ENCODE measurements at regions not wholly inside any gene's neighbourhood (a gene's known extent, or its start where the extent isn't known, plus 50 kb on each side); places are given as distances from the start of the nearest gene placed in this dataset.

GRCh38 chr5:7043797-7044196 lies 330.6 kb downstream of the TENT4A start:
- Histone ChIP-seq H3K4me3 (ENCODE audit: low read depth, low read length, poor library complexity, severe bottlenecking) (no peak overlapping the region), H3K36me3 (ENCODE audit: insufficient read depth, low read length, poor library complexity, severe bottlenecking) (no peaks in the 10 kb centered on the region), H3K9me3 (ENCODE audit: low read depth, low read length, poor library complexity, severe bottlenecking) (no peaks in the 10 kb centered on the region), H3K27me3 (replicated peaks; ENCODE audit: insufficient read depth, low read depth, low read length, poor library complexity) (peaks cover 18% of the 10 kb centered on the region), H3K27ac (ENCODE audit: low read depth, low read length, poor library complexity, severe bottlenecking) (no peak overlapping the region), H3K4me1 (ENCODE audit: insufficient read depth, low read length, poor library complexity, severe bottlenecking) (no peaks in the 10 kb centered on the region)
- ChIA-PET POLR2A (ENCODE audit: low non-redundant PET) (interaction anchor here (0.5 kb wide), 1 partner anchor 1426 kb away, joined by 3 read pairs; no protein-coding TSS in a partner anchor), CTCF (no interaction called here)
- intact Hi-C loops (cut with micrococcal nuclease; ENCODE audit: unreplicated experiment), result no loop called here
- DNase-seq (ENCODE audit: low spot score), result no peak
- TF ChIP-seq EZH2 (IDR thresholded peaks at IDR 0.05; ENCODE audit: borderline replicate concordance, low read depth, low read length, poor library complexity, severe bottlenecking) (no peak), CTCF (conservative IDR thresholded peaks at IDR 0.05; ENCODE audit: low read depth, low read length) (no peak)
- BruUV-seq (replicated peaks), result no TSS peak

- Histone ChIP-seq H3K4me1 (ENCODE audit: insufficient read depth, low read length, poor library complexity, severe bottlenecking) (no peaks in the 10 kb centered on the region), H3K4me3 (ENCODE audit: low read depth, low read length, poor library complexity, severe bottlenecking) (no peak overlapping the region), H3K27ac (ENCODE audit: low read depth, low read length, poor library complexity, severe bottlenecking) (no peak overlapping the region), H3K36me3 (ENCODE audit: insufficient read depth, low read length, poor library complexity, severe bottlenecking) (no peaks in the 10 kb centered on the region), H3K27me3 (replicated peaks; ENCODE audit: insufficient read depth, low read depth, low read length, poor library complexity) (no peaks in the 10 kb centered on the region), H3K9me3 (ENCODE audit: low read depth, low read length, poor library complexity, severe bottlenecking) (no peaks in the 10 kb centered on the region)
- TF ChIP-seq EZH2 (IDR thresholded peaks at IDR 0.05; ENCODE audit: borderline replicate concordance, low read depth, low read length, poor library complexity, severe bottlenecking) (no peak), CTCF (conservative IDR thresholded peaks at IDR 0.05; ENCODE audit: low read depth, low read length) (no peak)
- CTCF ChIA-PET, result no interaction called here
- no peak for DNase-seq (ENCODE audit: low spot score)
- POLR2A ChIA-PET (ENCODE audit: low non-redundant PET), result no interaction called here
- BruUV-seq (replicated peaks), result no TSS peak
- intact Hi-C loops (cut with micrococcal nuclease; ENCODE audit: unreplicated experiment), result no loop called here
Observed at GRCh38 chr5:7047511-7048261, 334.5 kb downstream of the TENT4A start.

- Histone ChIP-seq H3K4me1 (ENCODE audit: insufficient read depth, low read length, poor library complexity, severe bottlenecking) (no peaks in the 10 kb centered on the region), H3K27me3 (replicated peaks; ENCODE audit: insufficient read depth, low read depth, low read length, poor library complexity) (no peaks in the 10 kb centered on the region), H3K4me3 (ENCODE audit: low read depth, low read length, poor library complexity, severe bottlenecking) (no peak overlapping the region), H3K27ac (ENCODE audit: low read depth, low read length, poor library complexity, severe bottlenecking) (no peak overlapping the region), H3K36me3 (ENCODE audit: insufficient read depth, low read length, poor library complexity, severe bottlenecking) (no peaks in the 10 kb centered on the region), H3K9me3 (ENCODE audit: low read depth, low read length, poor library complexity, severe bottlenecking) (no peaks in the 10 kb centered on the region)
- no TSS peak for BruUV-seq (replicated peaks)
- POLR2A ChIA-PET (ENCODE audit: low non-redundant PET), result no interaction called here
- DNase-seq (ENCODE audit: low spot score), result no peak
- CTCF ChIA-PET, result no interaction called here
- no peak for TF ChIP-seq EZH2 (IDR thresholded peaks at IDR 0.05; ENCODE audit: borderline replicate concordance, low read depth, low read length, poor library complexity, severe bottlenecking)
- no peak for TF ChIP-seq CTCF (conservative IDR thresholded peaks at IDR 0.05; ENCODE audit: low read depth, low read length)
- intact Hi-C loops (cut with micrococcal nuclease; ENCODE audit: unreplicated experiment), result no loop called here
Observed at GRCh38 chr5:7050986-7051385, 337.8 kb downstream of the TENT4A start.

Measured in A673 (cell line).